IPS DF 19.7 (cell line): ENCODE measurements at regions not wholly inside any gene's neighbourhood (a gene's known extent, or its start where the extent isn't known, plus 50 kb on each side); places are given as distances from the start of the nearest gene placed in this dataset.

Source experiments
- DNase-seq: peaks from one replicate; pipeline ENCODE4 v3.0.0-alpha.2; 2013; ENCODE audit warnings: low read depth, low spot score

- no peak for DNase-seq
These were observed 204.4 kb downstream of the FAM76B start for GRCh38 chr11:95585069-95585751.

- DNase-seq = no peak
These were observed 205.0 kb downstream of the FAM76B start for GRCh38 chr11:95584589-95584988.

GRCh38 chr11:95584180-95584579 lies 205.4 kb downstream of the FAM76B start:
- DNase-seq = no peak

GRCh38 chr11:95577716-95578460 lies 211.7 kb downstream of the FAM76B start:
- DNase-seq = no peak

GRCh38 chr11:95576146-95576845 lies 213.3 kb downstream of the FAM76B start:
- no peak for DNase-seq

- DNase-seq = no peak
These were observed 214.1 kb downstream of the FAM76B start for GRCh38 chr11:95575517-95575916.

- no peak for DNase-seq
These were observed 217.8 kb downstream of the FAM76B start for GRCh38 chr11:95571718-95572260.

- DNase-seq = no peak
These were observed 218.7 kb downstream of the FAM76B start for GRCh38 chr11:95570845-95571244.

GRCh38 chr11:95569207-95569606 lies 220.4 kb downstream of the FAM76B start:
- DNase-seq = no peak

GRCh38 chr11:95568281-95568680 lies 221.3 kb downstream of the FAM76B start:
- DNase-seq = no peak

GRCh38 chr11:95567685-95568084 lies 221.9 kb downstream of the FAM76B start:
- DNase-seq = no peak

GRCh38 chr11:95566211-95566610 lies 223.4 kb downstream of the FAM76B start:
- DNase-seq = no peak

GRCh38 chr11:95565724-95566141 lies 223.8 kb downstream of the FAM76B start:
- DNase-seq = no peak

GRCh38 chr11:95563859-95564258 lies 225.7 kb downstream of the FAM76B start:
- no peak for DNase-seq

- no peak for DNase-seq
These were observed 226.4 kb downstream of the FAM76B start for GRCh38 chr11:95563173-95563572.

- DNase-seq = no peak
These were observed 227.2 kb downstream of the FAM76B start for GRCh38 chr11:95562196-95562921.

- no peak for DNase-seq
These were observed 229.7 kb downstream of the FAM76B start for GRCh38 chr11:95559899-95560298.

- no peak for DNase-seq
These were observed 232.2 kb downstream of the FAM76B start for GRCh38 chr11:95557376-95557775.

GRCh38 chr11:95556342-95557163 lies 233.0 kb downstream of the FAM76B start:
- DNase-seq = no peak

GRCh38 chr11:95556011-95556341 lies 233.6 kb downstream of the FAM76B start:
- DNase-seq = no peak

- DNase-seq = no peak
These were observed 234.7 kb downstream of the FAM76B start for GRCh38 chr11:95554911-95555310.
